ENCODE measurements at regions not wholly inside any gene's neighbourhood (a gene's known extent, or its start where the extent isn't known, plus 50 kb on each side); places are given as distances from the start of the nearest gene placed in this dataset.
"Not testable (repeated sequence)": the region's sequence is repeated elsewhere in the genome, so short reads cannot be mapped to it uniquely, and the experiment has no call there.

DNA sequence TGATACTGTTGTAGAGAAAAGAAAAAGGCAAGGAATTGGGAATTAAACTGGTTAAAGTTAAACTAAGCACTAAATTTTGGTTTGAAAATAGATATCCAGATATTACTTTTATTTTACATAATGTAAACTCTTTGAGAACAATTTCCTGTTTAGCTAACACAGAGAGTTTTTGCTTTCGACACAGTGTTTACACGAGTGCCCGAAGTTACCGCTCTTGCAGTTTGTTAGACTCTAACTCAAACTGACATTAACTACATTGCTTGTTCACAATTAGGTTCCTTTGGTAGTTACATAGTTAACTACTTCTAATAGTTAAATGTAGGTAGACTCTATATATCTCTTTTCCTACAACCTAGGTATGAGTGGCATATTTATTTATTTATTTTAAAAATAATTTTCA, 117.1 kb upstream of the CHD1 start:
- no peaks in the 10 kb centered on the region for H3K27me3 ChIP-seq (ENCODE audit: control insufficient read depth in 3 of 3, insufficient read depth in 3 of 3, low read depth in 1 of 3, low read length in 3 of 3)
- H3K4me3 ChIP-seq (ENCODE audit: low read length in 2 of 2): no peak overlapping the region
- H3K27ac ChIP-seq (replicated peaks; ENCODE audit: low read length): no peak overlapping the region

DNA sequence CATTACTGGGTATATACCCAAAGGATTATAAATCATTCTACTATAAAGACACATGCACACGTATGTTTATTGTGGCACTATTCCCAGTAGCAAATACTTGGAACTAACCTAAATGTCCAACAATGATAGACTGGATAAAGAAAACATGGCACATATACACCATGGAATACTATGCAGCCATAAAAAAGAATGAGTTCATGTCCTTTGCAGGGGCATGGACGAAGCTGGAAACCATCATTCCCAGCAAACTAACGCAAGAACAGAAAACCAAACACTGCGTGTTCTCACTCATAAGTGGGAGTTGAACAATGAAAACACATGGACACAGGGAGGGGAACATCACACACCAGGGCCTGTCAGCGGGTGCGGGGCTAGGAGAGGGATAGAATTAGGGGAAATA, 114.5 kb upstream of the CHD1 start:
- H3K14ac ChIP-seq (ENCODE audit: low read length); H3K79me1 ChIP-seq (ENCODE audit: low read depth, low read length); H2BK15ac ChIP-seq (ENCODE audit: low read length); DNase-seq (ENCODE audit: low spot score); H3K18ac ChIP-seq (ENCODE audit: low read length); H2BK120ac ChIP-seq (ENCODE audit: low read depth, low read length); H3K4me2 ChIP-seq (ENCODE audit: insufficient read depth, low read length, poor library complexity, severe bottlenecking); H4K8ac ChIP-seq (ENCODE audit: low read depth, low read length); H2AFZ ChIP-seq (ENCODE audit: low read length); H3K4me1 ChIP-seq (ENCODE audit: control insufficient read depth in 2 of 2, insufficient read depth in 1 of 2, low read depth in 1 of 2, low read length in 2 of 2); H2BK12ac ChIP-seq (ENCODE audit: low read length); H3K36me3 ChIP-seq (replicated peaks in 1 of 2; ENCODE audit: control insufficient read depth in 2 of 2, insufficient read depth in 2 of 2, low read length in 2 of 2); H3K27me3 ChIP-seq (ENCODE audit: control insufficient read depth in 3 of 3, insufficient read depth in 3 of 3, low read depth in 1 of 3, low read length in 3 of 3); H2AK5ac ChIP-seq (ENCODE audit: low read depth, low read length); H4K91ac ChIP-seq (ENCODE audit: low read depth, low read length, poor library complexity); H3K4me3 ChIP-seq (ENCODE audit: low read length in 2 of 2); H3K4ac ChIP-seq (ENCODE audit: low read length); H2BK5ac ChIP-seq (ENCODE audit: low read length); H3K9me3 ChIP-seq (replicated peaks in 1 of 2; ENCODE audit: control insufficient read depth in 2 of 2, insufficient read depth in 1 of 2, low read depth in 1 of 2, low read length in 2 of 2); H3K9ac ChIP-seq (ENCODE audit: low read depth, low read length, poor library complexity); H3K27ac ChIP-seq (replicated peaks; ENCODE audit: low read length); H3K23ac ChIP-seq (ENCODE audit: low read depth, low read length, poor library complexity): not testable (repeated sequence)
- WGBS, 2 donors (ENCODE audit: extremely low coverage in 2 of 2, insufficient read length in 2 of 2, insufficient replicate concordance in 1 of 2): no CpG with 5 or more reads among the region's 6 CpGs

More for the DNA sequence above, 117.1 kb upstream of the CHD1 start:
- H3K79me1 ChIP-seq (ENCODE audit: low read depth, low read length): no peaks in the 10 kb centered on the region
- no peaks in the 10 kb centered on the region for H3K9me3 ChIP-seq (replicated peaks in 1 of 2; ENCODE audit: control insufficient read depth in 2 of 2, insufficient read depth in 1 of 2, low read depth in 1 of 2, low read length in 2 of 2)
- no peak overlapping the region for H3K23ac ChIP-seq (ENCODE audit: low read depth, low read length, poor library complexity)
- no peak overlapping the region for H3K14ac ChIP-seq (ENCODE audit: low read length)
- H2BK120ac ChIP-seq (ENCODE audit: low read depth, low read length): no peak overlapping the region
- H3K36me3 ChIP-seq (replicated peaks in 1 of 2; ENCODE audit: control insufficient read depth in 2 of 2, insufficient read depth in 2 of 2, low read length in 2 of 2): no peaks in the 10 kb centered on the region
- H2BK5ac ChIP-seq (ENCODE audit: low read length): no peak overlapping the region
- no peak overlapping the region for H3K18ac ChIP-seq (ENCODE audit: low read length)
- H3K9ac ChIP-seq (ENCODE audit: low read depth, low read length, poor library complexity): no peak overlapping the region
- H2AK5ac ChIP-seq (ENCODE audit: low read depth, low read length): no peak overlapping the region
- no peak overlapping the region for H2BK12ac ChIP-seq (ENCODE audit: low read length)
- no peak overlapping the region for H4K8ac ChIP-seq (ENCODE audit: low read depth, low read length)
- no CpG with 5 or more reads among the region's 4 CpGs for WGBS, 2 donors (ENCODE audit: extremely low coverage in 2 of 2, insufficient read length in 2 of 2, insufficient replicate concordance in 1 of 2)
- no peak overlapping the region for H3K4ac ChIP-seq (ENCODE audit: low read length)
- DNase-seq (ENCODE audit: low spot score): no peak
- no peak overlapping the region for H4K91ac ChIP-seq (ENCODE audit: low read depth, low read length, poor library complexity)
- no peak overlapping the region for H2AFZ ChIP-seq (ENCODE audit: low read length)
- H2BK15ac ChIP-seq (ENCODE audit: low read length): no peak overlapping the region
- no peak overlapping the region for H3K4me2 ChIP-seq (ENCODE audit: insufficient read depth, low read length, poor library complexity, severe bottlenecking)
- H3K4me1 ChIP-seq (ENCODE audit: control insufficient read depth in 2 of 2, insufficient read depth in 1 of 2, low read depth in 1 of 2, low read length in 2 of 2): no peaks in the 10 kb centered on the region

GRCh38 chr5:99037668-99038067, 108.9 kb upstream of the CHD1 start:
- Histone ChIP-seq H3K23ac (ENCODE audit: low read depth, low read length, poor library complexity) (no peak overlapping the region), H2BK12ac (ENCODE audit: low read length) (peak overlapping the region; percentile 22), H4K91ac (ENCODE audit: low read depth, low read length, poor library complexity) (no peak overlapping the region), H3K9me3 (replicated peaks in 1 of 2; ENCODE audit: control insufficient read depth in 2 of 2, insufficient read depth in 1 of 2, low read depth in 1 of 2, low read length in 2 of 2) (no peaks in the 10 kb centered on the region), H2BK15ac (ENCODE audit: low read length) (no peak overlapping the region), H2BK5ac (ENCODE audit: low read length) (no peak overlapping the region), H2AFZ (ENCODE audit: low read length) (peak overlapping the region; percentile 62), H3K4me2 (ENCODE audit: insufficient read depth, low read length, poor library complexity, severe bottlenecking) (no peak overlapping the region), H3K18ac (ENCODE audit: low read length) (peak overlapping the region; percentile 28), H3K4ac (ENCODE audit: low read length) (no peak overlapping the region), H3K27ac (replicated peaks; ENCODE audit: low read length) (no peak overlapping the region), H3K27me3 (ENCODE audit: control insufficient read depth in 3 of 3, insufficient read depth in 3 of 3, low read depth in 1 of 3, low read length in 3 of 3) (no peaks in the 10 kb centered on the region), H3K14ac (ENCODE audit: low read length) (no peak overlapping the region), H2BK120ac (ENCODE audit: low read depth, low read length) (no peak overlapping the region), H3K79me1 (ENCODE audit: low read depth, low read length) (no peaks in the 10 kb centered on the region), H4K8ac (ENCODE audit: low read depth, low read length) (no peak overlapping the region), H3K4me3 (ENCODE audit: low read length in 2 of 2) (no peak overlapping the region), H2AK5ac (ENCODE audit: low read depth, low read length) (no peak overlapping the region), H3K36me3 (replicated peaks in 1 of 2; ENCODE audit: control insufficient read depth in 2 of 2, insufficient read depth in 2 of 2, low read length in 2 of 2) (no peaks in the 10 kb centered on the region), H3K9ac (ENCODE audit: low read depth, low read length, poor library complexity) (no peak overlapping the region), H3K4me1 (ENCODE audit: control insufficient read depth in 2 of 2, insufficient read depth in 1 of 2, low read depth in 1 of 2, low read length in 2 of 2) (no peaks in the 10 kb centered on the region)
- WGBS, 2 donors (ENCODE audit: extremely low coverage in 2 of 2, insufficient read length in 2 of 2, insufficient replicate concordance in 1 of 2): no CpG with 5 or more reads among the region's 8 CpGs
- no peak for DNase-seq (ENCODE audit: low spot score)

DNA sequence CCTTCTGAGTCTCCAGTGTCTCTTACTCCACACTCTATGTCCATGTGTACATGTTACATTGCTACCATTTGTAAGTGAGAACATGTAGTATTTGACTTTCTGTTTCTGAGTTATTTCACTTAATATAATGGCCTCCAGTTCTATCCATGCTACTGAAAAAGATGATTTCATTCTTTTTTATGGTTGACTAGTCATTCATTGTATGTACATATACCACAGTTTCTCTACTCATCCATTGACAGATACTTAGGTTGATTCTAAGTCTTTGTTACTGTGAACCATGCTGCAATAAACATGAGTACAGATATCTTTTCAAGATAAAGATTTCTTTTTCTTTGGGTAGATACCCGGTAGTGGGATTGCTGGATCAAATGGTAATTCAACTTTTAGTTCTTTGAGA, 107.1 kb upstream of the CHD1 start:
- Histone ChIP-seq H3K79me1 (ENCODE audit: low read depth, low read length) (no peaks in the 10 kb centered on the region), H3K36me3 (replicated peaks in 1 of 2; ENCODE audit: control insufficient read depth in 2 of 2, insufficient read depth in 2 of 2, low read length in 2 of 2) (no peaks in the 10 kb centered on the region), H3K9me3 (replicated peaks in 1 of 2; ENCODE audit: control insufficient read depth in 2 of 2, insufficient read depth in 1 of 2, low read depth in 1 of 2, low read length in 2 of 2) (no peaks in the 10 kb centered on the region), H3K18ac (ENCODE audit: low read length) (no peak overlapping the region), H3K27ac (replicated peaks; ENCODE audit: low read length) (no peak overlapping the region), H3K4ac (ENCODE audit: low read length) (no peak overlapping the region), H3K9ac (ENCODE audit: low read depth, low read length, poor library complexity) (no peak overlapping the region), H3K14ac (ENCODE audit: low read length) (no peak overlapping the region), H3K4me2 (ENCODE audit: insufficient read depth, low read length, poor library complexity, severe bottlenecking) (no peak overlapping the region), H3K23ac (ENCODE audit: low read depth, low read length, poor library complexity) (no peak overlapping the region), H3K27me3 (ENCODE audit: control insufficient read depth in 3 of 3, insufficient read depth in 3 of 3, low read depth in 1 of 3, low read length in 3 of 3) (no peaks in the 10 kb centered on the region), H2AK5ac (ENCODE audit: low read depth, low read length) (no peak overlapping the region), H2BK5ac (ENCODE audit: low read length) (no peak overlapping the region), H2BK120ac (ENCODE audit: low read depth, low read length) (no peak overlapping the region), H3K4me1 (ENCODE audit: control insufficient read depth in 2 of 2, insufficient read depth in 1 of 2, low read depth in 1 of 2, low read length in 2 of 2) (no peaks in the 10 kb centered on the region), H2BK15ac (ENCODE audit: low read length) (no peak overlapping the region), H2BK12ac (ENCODE audit: low read length) (no peak overlapping the region), H4K8ac (ENCODE audit: low read depth, low read length) (no peak overlapping the region), H2AFZ (ENCODE audit: low read length) (no peak overlapping the region), H3K4me3 (ENCODE audit: low read length in 2 of 2) (no peak overlapping the region), H4K91ac (ENCODE audit: low read depth, low read length, poor library complexity) (no peak overlapping the region)
- no peak for DNase-seq (ENCODE audit: low spot score)
- no CpG with 5 or more reads among the region's 1 CpG for WGBS, 2 donors (ENCODE audit: extremely low coverage in 2 of 2, insufficient read length in 2 of 2, insufficient replicate concordance in 1 of 2)
